ENCODE measurements at regions not wholly inside any gene's neighbourhood (a gene's known extent, or its start where the extent isn't known, plus 50 kb on each side); places are given as distances from the start of the nearest gene placed in this dataset.
A peak's percentile ranks its signal among the peaks of the same experiment; 100 is the strongest.

DNA sequence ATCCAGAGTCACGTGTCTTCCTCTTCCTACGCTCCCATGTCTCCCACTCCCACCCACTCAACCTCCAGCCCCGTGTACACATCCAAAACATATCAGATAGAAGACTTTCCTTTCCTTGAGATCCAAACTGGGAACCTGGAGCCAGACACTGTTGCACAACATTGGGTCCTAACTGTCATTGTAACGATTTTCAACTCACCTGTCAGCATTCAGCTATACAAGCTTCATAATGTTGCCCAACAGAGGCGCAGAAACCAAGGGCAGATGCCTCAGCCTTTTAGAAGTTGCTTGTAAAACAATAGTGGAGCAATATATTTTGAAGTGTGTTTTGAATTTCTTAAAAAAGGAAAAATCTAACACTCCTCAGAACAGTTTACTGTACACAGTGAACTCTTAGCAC, 84.9 kb upstream of the GLIS3 start:
- H3K27ac ChIP-seq: no peak overlapping the region
- no peak for TF ChIP-seq ZFX (IDR thresholded peaks at IDR 0.05)
- TF ChIP-seq, protein P1, sequence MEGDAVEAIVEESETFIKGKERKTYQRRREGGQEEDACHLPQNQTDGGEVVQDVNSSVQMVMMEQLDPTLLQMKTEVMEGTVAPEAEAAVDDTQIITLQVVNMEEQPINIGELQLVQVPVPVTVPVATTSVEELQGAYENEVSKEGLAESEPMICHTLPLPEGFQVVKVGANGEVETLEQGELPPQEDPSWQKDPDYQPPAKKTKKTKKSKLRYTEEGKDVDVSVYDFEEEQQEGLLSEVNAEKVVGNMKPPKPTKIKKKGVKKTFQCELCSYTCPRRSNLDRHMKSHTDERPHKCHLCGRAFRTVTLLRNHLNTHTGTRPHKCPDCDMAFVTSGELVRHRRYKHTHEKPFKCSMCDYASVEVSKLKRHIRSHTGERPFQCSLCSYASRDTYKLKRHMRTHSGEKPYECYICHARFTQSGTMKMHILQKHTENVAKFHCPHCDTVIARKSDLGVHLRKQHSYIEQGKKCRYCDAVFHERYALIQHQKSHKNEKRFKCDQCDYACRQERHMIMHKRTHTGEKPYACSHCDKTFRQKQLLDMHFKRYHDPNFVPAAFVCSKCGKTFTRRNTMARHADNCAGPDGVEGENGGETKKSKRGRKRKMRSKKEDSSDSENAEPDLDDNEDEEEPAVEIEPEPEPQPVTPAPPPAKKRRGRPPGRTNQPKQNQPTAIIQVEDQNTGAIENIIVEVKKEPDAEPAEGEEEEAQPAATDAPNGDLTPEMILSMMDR (conservative IDR thresholded peaks at IDR 0.05): no peak

DNA sequence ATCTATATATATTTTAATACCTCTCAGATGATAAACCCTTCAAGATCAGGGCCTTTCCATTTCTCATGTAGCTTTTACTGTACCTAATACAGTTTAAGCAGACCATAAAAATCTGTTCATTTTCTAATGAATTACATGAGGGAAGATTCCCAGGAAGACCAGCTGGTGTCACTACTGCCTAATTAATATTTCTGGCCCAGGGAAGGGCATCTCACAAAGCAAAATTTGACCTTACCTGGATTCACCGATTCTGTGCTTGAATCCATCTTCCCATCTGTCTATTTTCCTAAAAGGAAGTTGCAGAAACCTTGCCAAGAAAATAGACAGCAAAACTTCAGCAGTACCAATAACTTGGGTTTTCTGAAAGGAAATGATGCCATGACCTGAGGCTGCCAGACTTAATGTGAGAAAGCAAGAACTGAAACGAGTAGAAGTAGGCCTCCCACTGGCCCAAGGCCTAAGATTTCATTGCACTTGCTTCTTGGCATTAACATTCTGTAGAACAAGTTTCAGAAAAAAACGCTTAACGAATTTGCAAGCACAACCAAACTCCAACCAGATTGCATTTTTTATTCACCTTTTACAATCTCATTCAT, 83.0 kb upstream of the GLIS3 start:
- TF ChIP-seq, protein P1 (conservative IDR thresholded peaks at IDR 0.05): peak; percentile 76
- no peak for TF ChIP-seq ZFX (IDR thresholded peaks at IDR 0.05)
- H3K27ac ChIP-seq: no peak overlapping the region

DNA sequence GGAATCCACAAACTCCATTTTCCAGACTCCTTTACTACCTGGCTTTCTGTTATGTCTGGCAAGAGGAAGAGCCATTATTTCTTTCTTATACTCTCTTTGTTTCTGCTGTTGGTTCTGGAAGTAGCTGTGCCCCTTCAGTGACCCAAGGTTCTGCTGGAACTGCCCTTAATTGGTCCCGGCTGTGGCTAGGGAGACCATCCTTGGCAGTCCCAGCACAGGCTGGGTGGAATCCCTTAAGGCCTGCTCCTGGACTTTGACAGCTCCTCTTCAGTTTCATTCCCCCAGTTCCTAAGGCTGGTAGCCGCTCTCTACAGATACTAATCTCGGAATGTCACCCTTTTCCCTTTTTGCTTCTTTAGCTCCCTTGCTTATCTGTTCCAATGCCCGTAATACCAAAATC, 81.9 kb upstream of the GLIS3 start:
- no peak for TF ChIP-seq ZFX (IDR thresholded peaks at IDR 0.05)
- TF ChIP-seq, protein P1 (conservative IDR thresholded peaks at IDR 0.05): no peak

DNA sequence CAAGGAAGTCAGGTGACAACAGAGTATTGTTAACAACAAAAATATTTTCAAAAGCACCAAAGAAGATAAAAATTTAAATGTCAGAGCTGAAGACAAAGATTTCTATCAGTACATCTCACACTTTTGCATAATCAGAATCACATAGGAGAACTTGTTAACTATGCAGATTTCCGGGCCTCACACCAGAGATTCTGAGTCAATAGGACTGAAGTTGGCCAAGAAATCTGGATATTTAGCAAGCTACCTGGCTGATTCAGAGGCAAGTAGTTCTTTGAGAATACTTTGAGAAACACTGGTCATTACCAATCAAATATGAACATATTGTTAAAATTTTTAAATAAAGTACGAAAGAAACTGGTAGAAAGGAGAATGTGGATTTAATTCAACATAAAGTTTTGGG, 80.5 kb upstream of the GLIS3 start:
- TF ChIP-seq, protein P1 (conservative IDR thresholded peaks at IDR 0.05): no peak
- TF ChIP-seq ZFX (IDR thresholded peaks at IDR 0.05): no peak

More for the DNA sequence above, 81.9 kb upstream of the GLIS3 start:
- H3K27ac ChIP-seq: no peak overlapping the region

DNA sequence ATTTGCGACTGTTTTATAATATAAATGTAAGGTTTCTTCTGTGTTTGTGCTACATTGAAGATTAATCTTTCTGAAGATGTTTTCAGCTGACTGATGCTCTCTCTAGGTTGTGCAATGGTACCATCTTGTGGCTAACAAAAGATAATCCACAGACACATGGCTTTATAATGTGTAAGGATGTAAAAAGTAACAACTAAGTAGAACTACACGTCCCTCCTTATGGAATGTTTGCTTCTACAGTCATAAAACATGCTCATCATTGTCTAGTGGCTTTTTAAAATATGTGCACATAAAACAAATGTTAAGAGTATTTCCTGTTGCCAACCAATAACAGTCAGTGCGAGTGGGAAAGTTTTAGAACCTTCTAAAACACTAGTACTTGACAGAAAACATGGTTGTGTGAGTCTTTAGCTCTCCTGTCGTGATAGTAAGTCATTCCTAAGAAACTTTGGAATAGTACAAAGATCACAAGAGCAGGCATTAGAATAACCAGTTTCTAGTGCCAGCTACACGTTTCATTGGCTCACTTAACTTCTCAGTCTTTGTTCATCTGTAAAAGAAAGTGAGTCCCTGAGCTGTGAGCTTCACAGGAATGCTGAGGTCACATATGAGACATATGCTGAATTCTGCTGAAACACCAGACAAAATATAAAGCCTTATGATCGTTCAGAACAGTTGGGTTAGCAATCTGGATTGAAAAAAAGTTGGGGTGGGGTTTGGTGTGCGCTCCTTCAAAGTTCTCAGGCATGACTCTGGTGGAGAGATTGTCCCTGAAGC, 75.7 kb upstream of the GLIS3 start:
- no peak overlapping the region for H3K27ac ChIP-seq
- TF ChIP-seq, protein P1 (conservative IDR thresholded peaks at IDR 0.05): peak; percentile 78
- TF ChIP-seq ZFX (IDR thresholded peaks at IDR 0.05): no peak

More for the DNA sequence above, 80.5 kb upstream of the GLIS3 start:
- H3K27ac ChIP-seq: no peak overlapping the region

DNA sequence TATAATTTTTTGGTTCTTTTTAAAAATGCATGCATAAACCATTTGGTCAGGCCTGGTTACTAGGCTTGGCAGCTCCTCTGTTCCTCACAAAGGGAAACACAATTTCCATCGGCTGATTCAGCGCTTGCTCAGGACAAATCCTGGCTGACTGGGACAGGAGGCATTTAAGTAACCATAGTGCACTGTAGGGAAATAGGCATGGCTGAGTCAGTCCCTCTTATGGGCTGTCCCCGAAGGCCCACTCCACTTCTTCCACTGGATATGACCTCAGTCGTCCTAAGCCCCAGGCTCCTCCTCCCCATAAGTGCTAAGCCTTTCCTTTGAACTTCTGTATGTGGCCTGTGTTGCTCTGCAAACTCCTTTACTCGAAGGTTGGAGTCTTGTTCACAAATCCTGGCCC, 71.2 kb upstream of the GLIS3 start:
- no peak for TF ChIP-seq ZFX (IDR thresholded peaks at IDR 0.05)
- TF ChIP-seq, protein P1 (conservative IDR thresholded peaks at IDR 0.05): no peak
- H3K27ac ChIP-seq: no peak overlapping the region

DNA sequence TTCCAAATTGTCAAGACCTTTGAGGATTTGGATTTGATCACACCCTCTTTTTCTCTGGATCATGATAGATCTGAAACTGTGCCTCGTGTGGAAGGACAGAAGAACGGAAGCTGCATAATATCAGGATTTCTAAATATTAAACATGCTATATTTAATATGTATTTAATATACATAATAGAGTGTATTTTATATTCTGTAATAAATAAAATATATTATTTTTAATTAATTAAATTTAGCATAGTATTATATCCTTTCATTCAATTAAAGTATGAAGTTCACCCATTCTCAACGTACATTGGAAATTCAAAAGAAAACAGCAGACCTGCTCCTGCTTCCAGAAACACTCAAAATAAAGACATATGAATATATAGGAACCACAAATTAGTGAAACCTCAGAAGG, 70.6 kb upstream of the GLIS3 start:
- no peak overlapping the region for H3K27ac ChIP-seq
- TF ChIP-seq, protein P1 (conservative IDR thresholded peaks at IDR 0.05): no peak
- no peak for TF ChIP-seq ZFX (IDR thresholded peaks at IDR 0.05)
